ENCODE measurements at regions not wholly inside any gene's neighbourhood (a gene's known extent, or its start where the extent isn't known, plus 50 kb on each side); places are given as distances from the start of the nearest gene placed in this dataset.

DNA sequence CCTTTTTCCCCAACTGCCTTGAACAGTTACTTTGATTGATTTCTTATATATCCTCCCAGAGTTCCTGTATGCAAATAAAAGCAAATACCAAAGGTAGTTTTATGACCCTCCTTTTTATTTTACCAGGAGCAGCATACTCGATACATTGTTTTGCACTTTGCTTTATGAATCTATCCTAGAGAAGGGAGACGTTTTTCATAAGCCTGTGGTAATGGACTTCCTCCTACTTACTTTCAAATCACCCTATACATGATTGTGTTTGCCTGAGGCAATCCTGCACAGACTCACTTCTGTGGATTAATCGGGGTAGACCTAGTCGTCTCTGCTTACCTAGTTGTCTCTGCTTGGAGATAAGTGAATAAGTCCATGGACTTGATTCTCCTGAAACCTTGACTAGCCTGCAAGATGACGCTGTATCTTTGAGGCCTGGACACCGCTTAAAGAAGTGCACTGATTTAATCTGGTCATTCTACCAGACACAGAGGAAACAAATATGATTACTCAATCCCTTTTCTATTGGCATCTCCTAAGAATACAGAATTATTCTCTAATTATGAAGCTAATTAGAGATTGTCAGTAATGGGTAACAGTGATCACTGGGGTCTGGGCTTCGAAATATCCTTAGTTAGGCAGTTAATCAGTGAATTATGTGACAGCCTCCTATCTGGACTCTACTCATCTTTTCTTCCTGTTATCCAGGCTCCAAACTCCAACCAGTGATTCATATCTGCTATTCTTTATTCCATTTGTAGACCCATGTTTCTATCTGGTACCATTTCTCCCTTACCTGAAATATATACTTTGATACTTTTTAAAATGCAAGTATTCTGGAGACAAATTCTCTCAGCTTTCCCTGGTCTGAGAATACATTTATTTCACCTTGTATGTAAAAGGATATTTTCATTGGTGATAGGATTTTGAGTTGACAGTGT lies 447.4 kb upstream of the TRIB2 start:
- no peak for DNase-seq

DNA sequence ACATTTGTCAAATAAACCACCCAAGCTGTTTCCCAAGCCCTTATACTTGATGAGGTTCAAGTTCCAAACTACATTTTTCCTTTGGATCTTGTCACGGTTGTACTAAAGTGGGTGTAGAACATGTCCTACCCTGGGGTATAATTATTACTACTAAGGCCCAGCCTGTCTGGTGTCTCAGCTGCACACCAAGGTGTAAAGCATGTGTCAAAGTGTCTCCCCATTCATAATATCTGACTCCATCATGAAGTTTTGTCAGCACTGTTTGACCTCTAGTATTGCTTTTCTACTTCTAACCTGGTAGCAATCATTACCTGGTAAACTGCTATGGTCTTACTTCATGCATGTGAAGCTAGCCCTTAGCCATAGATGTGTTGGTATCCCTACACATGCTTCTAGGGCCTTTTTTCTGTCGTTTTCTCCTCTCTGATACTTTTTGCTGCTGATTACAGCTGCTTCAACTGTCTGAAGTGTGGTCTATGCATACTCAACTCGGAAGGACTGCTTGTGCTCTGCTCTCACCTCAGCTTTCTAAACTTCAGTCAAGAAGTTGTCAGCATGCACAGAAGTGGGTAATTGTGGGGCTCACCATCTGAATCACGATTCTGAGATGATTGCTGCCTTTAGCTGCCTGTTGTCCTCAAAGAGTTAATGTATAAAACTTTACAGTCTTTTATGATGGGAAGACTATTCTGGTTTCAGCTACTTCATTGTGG lies 445.7 kb upstream of the TRIB2 start:
- no peak for DNase-seq

GRCh38 chr2:12271589-12271984 lies 445.1 kb upstream of the TRIB2 start:
- no peak for DNase-seq

- no peak for DNase-seq
Observed at GRCh38 chr2:12273111-12273510, 443.6 kb upstream of the TRIB2 start.

GRCh38 chr2:12274591-12274990 lies 442.1 kb upstream of the TRIB2 start:
- DNase-seq: no peak

DNA sequence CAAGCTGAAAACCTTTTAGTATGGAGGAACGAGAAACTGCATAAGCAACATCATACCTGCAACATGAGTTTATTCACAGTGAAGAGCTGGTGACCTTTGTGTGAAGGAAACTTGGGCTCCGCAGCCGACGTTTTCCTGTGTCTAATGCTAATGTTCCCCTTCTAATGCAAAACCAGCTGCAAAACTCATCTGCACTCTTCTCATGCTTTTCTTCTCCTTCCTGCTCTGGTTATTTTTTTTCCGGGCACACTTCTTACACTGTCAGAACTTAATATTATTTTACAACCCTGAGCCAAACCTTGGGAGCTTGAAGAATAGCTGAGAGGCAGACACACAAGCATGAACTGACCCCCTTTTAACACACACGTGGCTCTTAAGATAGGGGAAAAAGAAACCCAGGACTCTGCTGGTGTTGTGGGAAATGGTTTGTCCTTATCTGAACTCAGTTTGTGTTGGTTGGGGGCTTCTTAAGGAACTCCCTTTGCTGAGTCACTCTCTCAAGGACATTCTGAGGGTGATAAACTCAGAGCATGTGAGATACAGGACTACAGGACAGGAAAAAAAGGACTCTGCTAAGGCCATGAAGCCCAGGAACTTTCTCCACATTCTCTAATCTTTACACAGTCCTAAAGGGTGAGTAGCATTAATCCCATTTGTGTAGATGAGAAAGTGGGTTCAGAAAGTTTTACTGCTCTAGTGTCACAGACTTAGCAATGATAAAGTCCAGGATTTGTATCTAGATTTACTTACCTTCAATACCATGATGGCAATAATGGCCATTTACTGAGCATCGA lies 439.3 kb upstream of the TRIB2 start:
- no peak for DNase-seq

GRCh38 chr2:12278217-12278750 lies 438.5 kb upstream of the TRIB2 start:
- DNase-seq: no peak

GRCh38 chr2:12282780-12283695 lies 433.7 kb upstream of the TRIB2 start:
- no peak for DNase-seq

DNA sequence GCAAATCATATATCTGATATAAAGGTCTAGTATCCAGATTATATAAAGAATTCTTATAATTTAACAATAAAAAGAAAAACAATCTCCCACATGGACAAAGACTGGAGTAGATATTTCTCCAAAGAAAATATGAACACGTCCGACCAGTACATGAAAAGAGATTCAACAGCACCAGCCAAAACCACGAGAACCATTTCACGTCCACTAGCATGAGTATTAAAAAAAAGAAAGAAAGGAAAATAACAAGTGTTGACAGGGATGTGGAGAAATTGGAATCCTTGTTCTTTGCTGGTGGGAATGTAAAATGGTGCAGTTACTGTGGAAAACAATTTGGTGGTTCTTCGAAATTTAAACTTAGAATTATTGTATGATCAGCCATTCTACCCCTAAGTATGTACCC lies 432.7 kb upstream of the TRIB2 start:
- DNase-seq: no peak

DNA sequence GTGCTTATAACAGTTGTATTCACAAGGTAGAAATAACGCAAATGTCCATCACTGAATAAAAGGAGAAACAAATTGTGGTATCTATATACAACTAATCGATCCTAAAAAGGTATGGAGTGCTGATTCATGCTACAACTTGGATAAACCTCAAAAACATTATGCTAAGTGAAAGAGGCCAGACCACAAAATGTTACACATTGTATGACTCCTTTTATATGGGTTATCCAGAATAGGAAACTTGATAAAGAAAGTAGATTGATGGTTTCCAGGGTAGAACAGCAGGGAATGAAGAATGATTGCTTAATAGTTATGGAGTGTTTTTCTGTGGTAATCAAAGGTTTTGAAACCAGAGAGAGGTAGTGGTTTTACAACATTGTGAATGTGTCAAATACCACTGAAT lies 432.2 kb upstream of the TRIB2 start:
- no peak for DNase-seq

DNA sequence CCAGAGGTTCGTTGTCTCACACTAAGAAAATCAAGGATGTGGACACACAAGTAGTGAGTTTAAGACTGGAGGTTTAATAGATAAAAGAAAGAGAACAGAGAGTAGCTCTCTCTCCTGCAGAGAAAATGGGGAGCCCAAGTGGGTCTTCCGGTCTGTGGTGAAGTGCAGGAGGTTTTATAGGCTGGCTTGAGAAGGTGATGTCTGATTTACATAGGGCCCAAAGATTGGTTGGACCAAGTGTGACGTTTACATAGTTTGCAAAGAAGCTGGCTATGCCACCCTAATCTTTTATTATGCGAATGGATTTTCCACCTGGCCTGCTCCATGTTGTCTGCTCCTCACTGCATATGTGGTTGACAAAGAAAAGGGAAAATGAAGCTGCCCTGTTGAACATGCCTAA lies 430.4 kb upstream of the TRIB2 start:
- no peak for DNase-seq

DNA sequence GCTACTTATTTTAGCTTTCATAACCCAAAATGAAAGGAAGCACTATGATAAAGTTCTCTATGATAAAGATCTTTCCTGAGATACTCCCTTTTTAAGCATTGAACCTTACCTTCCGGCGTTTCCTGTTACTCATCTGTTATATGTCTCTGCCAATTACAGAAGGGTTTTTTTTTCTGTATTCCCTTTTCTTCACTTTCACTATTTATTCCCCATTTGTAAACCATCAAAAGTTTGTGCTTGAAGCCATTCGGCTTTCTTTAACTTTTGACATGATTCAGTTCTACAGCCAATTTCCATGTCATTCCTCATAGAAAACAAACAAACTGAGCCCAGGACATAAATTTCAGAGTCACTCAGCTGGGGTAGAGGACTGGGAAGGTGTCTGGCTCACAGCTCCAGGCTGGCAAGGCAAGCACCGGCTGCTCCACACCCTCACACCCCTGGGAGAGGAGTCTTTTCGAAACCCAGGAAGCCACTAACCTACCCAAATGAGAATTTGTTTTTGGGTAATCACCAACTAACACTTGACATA lies 429.4 kb upstream of the TRIB2 start:
- no peak for DNase-seq

GRCh38 chr2:12288048-12288447 lies 428.7 kb upstream of the TRIB2 start:
- DNase-seq: no peak

GRCh38 chr2:12289120-12289802 lies 427.5 kb upstream of the TRIB2 start:
- no peak for DNase-seq

GRCh38 chr2:12291303-12291702 lies 425.4 kb upstream of the TRIB2 start:
- no peak for DNase-seq

DNA sequence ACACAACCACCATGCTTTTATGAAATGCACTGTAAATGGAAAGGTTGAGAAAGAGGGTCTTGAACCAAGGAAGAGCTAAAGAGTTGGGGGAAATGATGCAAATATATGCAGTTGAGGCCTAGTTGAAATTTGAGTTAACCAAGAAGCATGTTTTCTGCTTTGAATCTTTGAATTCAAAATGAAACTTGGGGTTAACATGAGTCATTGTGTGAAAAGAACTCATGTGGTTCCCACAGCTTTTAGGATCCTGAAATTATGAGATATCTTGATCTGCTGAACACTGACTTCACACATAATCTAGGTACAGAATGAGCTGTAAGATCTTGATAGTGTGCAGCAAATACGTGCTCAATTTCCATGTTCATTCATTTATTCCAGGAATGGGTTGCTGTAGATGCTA lies 422.9 kb upstream of the TRIB2 start:
- DNase-seq: no peak

- no peak for DNase-seq
Observed at GRCh38 chr2:12295856-12296519, 420.7 kb upstream of the TRIB2 start.

DNA sequence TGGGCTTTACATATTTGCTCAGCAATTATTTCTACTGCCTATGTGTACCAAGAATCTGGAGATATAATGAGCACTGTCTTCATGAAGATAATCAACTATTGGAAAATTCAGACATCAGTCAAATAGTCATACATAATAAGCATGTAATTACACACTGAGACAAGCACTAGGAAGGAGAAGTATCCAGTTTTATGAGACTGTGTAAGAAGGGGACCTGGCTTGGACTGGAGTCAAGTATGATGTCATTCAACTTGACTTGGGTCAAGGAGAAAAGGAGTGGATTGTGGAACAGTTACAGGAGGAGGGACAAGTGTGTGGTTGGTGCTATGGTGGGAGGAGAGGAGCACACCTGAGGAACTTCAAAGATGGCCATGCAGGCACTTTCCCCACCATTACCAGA lies 419.8 kb upstream of the TRIB2 start:
- no peak for DNase-seq

GRCh38 chr2:12298352-12298751 lies 418.4 kb upstream of the TRIB2 start:
- DNase-seq: no peak

- no peak for DNase-seq
Observed at GRCh38 chr2:12299431-12299830, 417.3 kb upstream of the TRIB2 start.

Data from NCI-H187 treated with DMSO at 0.1 percent for 48 hours (cell line).